NOMO-1 (cell line): ENCODE measurements at regions not wholly inside any gene's neighbourhood (a gene's known extent, or its start where the extent isn't known, plus 50 kb on each side); places are given as distances from the start of the nearest gene placed in this dataset.
"Not testable (repeated sequence)": the region's sequence is repeated elsewhere in the genome, so short reads cannot be mapped to it uniquely, and the experiment has no call there.

Source experiments
- DNase-seq, 2 experiments: peaks; one replicate each; lab custom pipeline; 2025; ENCODE audit not compliant: unreplicated experiment in 2 of 2; lab: John Stamatoyannopoulos, UW

DNA sequence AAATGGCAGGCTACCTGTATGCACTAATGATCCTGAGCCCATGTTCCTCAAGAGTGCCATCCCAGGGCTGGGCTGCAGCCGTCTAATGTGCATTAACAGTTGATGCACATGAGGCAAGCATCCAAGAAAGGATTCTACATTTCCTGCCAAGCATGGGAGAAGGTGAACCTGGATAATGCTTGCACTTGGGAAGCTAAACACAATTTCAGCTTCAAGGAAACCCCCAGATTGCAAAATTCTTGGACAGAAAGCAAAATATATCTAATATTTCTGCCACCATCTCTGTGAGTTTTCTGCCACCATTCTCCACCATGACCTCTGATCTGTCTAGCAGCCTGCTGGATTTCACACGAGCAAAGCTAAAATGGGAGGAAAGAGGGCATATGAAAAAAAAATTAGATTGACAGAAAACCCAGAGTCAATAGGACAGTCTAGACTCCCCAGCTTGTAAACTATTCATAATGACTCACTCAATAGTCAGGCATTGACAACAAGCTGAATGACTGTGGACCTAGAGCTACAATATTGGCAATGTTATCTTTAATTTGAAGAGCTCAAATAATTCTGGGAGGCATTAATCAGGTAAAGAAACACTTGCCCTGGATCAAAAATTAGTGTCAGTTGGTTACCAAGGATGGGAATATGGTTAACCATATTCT, 91.9 kb upstream of the BCL2L14 start:
- no peak for DNase-seq

DNA sequence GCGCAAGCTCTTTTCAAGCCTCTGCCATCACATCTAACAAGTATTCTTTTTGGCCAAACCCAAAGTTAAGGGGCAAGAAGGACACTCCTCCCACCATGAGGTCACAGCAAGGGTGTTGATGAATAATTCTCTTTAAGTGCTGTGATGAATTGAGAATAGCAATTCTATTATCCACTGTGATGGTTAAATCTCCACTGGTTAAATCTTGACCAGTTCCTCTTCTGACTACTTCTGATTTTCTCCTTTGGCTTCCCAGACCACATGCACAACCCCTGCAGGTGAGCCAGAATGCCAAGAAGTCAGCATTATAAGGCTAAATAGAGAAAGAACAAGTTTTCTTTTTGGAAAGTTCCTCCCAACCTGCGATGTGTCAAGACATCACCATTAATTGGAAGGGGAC, 90.6 kb upstream of the BCL2L14 start:
- DNase-seq, result no peak

DNA sequence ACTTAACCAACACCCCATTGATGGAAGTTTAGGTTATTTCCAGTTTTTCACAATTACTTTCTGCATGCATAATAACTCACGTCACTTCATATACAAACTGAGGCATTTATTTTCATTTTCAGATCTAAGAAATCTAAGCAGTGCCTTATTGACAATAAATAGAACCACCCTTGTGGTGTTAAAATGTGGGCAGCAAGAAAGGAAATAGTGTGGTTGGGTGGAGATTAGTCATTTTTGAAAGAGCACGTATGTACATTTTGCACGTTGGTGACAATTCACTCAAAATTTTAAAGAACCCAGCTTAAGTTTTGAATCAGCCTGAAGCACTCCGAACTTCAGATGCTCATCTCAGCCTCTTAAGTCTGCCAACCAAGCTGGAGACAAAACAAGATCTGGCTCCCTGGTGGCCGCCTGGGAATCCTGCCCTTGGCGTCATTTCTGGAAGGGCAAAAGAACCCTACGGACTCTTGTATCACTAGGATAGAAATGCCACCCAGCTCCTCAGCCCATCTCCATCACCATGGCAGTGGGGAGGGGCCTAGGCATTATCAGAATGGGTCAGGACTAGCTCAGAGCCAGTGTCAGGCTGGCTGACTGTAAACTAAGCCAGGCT, 89.5 kb upstream of the BCL2L14 start:
- peak; percentile 4 to 37 for DNase-seq

DNA sequence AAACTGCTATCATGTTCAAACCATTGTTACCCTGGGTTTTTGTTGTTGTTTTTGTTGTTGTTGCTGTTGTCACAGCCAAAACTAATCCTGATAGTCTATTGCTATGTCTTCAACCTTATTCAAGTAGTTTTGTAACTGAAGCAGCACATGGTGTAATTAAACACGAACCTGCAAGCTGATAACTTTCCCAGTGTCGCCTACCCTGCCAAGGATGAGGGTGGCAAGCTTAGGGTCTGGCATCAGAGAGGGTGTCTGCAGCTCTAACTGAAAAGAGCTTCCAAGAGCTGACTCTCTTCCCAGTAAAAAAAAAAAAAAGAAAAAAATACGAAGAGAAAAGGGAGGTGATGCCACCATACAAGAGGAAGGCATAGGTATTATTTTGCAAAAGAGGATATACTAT, 86.3 kb upstream of the BCL2L14 start:
- DNase-seq, result no peak

DNA sequence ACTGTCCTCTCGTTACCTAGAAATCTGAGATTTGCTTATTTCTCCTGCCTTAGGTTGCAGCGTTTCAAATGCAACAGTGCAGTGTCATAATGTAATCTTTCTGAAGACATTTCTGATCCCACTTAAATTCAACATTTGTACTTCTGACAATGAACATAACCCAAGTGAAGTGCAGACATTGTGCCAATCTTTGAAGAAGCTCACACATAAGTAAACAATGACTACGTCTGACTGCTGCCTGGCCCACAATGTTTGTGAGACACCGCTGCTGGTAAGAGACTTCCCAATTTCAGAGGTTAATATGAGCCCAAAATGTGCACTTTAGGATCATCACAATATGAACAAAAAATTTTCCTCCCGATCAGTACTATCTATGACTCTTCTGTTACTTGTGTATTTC, 84.6 kb upstream of the BCL2L14 start:
- DNase-seq, result no peak

DNA sequence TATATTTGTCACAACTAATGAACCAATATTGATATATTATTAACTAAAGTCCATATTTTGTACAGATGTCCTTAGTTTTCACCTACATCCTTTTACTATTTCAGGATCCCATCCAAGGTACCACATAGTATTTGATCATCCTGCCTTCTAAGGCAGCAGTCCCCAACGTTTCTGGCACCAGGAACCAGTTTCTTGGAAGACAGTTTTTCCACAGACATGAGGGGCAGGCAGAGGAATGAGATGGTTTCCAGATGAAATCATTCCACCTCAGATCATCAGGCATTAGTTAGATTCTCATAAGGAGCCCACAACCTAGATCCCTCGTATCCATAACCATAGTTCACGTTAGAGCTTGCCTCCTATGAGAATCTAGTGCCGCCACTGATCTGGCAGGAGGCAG, 82.8 kb upstream of the BCL2L14 start:
- no peak for DNase-seq

DNA sequence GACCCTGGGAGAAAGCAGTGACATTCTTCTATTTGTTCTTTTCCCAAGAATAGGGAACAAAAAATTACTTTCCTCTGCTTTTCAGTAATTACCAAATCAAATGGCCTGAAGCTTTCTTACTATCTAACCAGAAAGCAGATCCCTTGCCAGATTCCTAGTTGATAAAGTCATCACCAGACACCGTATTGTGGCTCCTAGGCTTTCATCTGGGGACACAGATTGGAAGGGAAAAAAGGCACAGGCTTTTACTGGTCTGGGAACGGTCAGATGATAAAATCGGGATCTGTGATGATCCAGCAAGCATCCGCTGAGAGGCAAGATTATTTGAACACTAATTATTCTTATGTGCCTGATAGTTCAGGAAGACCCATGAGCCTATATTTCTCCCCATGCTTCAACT, 79.1 kb upstream of the BCL2L14 start:
- DNase-seq, result no peak

DNA sequence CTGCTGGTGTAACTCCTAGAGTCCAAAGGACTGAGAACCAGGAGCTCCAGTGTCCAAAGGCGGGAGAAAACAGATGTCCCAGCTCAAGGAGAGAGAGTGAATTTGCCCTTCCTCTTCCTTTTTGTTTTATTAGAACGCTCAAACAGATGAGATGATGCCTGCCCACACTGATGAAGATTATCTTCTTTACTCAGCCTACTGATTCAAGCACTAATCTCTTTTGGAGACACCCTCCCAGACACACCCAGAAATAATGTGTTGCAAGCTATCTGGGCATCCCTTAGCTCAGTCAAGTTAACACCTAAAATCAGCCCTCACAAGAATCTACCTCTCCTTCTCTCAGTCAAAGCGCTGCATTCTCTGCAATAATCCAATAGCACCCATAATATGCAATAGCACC, 78.2 kb upstream of the BCL2L14 start:
- DNase-seq, result no peak

DNA sequence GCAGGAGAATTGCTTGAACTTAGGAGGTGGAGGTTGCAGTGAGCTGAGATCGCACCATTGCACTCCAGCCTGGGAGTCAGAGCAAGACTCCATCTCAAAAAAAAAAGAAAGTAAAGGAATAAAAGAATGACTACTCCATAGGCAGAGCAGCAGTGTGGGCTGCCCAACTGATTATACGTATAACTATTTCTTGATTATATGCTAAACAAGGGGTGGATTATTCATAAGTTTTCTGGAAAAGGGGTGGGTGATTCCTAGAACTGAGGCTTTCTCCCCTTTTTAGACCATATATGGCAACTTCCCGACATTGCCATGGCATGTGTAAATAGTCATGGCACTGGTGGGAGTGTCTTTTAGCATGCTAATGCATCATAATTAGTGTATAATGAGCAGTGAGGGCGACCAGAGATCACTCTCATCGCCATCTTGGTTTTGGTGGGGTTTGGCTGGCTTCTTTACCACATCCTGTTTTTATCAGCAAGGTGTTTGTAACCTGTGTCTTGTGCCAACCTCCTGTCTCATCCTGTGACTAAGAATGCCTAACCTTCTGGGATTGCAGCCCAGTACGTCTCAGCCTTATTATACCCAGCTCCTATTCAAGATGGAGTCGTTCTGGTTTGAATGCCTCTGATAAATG, 72.3 kb upstream of the BCL2L14 start:
- DNase-seq, result not testable (repeated sequence)

DNA sequence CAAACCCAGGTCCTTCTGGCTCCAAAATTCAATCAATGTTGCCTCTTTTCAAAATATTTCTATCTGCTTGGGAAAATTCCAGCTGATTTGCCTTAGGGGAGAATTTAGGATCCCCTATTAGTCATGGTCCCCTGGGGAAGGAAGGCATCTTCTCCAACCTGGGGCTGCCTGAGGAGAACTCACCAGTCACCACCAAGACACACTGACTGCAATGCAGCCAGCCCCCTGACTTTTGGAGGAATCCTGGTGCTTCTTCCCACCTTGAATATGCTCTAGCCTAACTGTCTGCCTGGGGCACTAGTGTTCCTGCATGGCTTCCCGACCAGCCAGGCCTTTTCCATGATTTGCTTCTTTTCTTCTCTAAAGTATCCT, 71.8 kb upstream of the BCL2L14 start:
- no peak for DNase-seq

DNA sequence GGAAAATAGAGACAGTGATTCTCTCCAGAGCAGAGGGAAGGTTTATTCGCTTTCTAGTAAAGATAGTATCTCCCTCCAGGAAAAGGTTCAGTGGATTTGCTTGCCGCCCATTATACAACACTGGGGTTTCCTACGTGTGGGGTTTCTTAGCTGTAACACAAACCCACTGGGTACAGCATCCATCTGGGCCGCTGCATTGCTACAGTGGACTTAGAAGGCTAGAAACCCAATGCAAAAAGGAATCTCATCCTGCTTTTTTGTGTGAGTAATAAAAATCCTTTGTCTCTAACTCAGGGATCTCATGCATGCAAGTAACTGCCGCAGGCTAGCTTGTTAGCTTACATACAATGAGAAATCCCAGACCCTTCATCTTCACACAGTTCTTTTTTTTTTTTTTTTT, 67.1 kb upstream of the BCL2L14 start:
- DNase-seq, result no peak

DNA sequence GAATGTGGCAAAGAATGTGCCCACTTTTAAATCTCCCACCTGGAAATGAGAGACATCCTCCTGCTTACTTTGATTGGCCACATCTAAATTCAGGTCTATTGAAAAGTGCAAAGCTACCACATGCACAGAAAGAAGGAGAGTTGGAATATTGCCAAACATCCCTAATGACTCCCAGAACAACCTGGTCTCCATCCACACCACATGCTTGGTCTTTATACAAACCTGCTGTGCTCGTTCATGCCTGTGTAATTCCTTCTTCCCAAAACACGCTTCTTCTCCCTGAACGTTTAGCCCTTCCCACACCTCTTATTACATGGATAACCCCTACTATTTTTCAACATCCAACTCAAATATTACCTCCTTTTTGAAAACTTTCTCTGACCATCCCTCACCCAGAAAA, 66.2 kb upstream of the BCL2L14 start:
- DNase-seq, result no peak

DNA sequence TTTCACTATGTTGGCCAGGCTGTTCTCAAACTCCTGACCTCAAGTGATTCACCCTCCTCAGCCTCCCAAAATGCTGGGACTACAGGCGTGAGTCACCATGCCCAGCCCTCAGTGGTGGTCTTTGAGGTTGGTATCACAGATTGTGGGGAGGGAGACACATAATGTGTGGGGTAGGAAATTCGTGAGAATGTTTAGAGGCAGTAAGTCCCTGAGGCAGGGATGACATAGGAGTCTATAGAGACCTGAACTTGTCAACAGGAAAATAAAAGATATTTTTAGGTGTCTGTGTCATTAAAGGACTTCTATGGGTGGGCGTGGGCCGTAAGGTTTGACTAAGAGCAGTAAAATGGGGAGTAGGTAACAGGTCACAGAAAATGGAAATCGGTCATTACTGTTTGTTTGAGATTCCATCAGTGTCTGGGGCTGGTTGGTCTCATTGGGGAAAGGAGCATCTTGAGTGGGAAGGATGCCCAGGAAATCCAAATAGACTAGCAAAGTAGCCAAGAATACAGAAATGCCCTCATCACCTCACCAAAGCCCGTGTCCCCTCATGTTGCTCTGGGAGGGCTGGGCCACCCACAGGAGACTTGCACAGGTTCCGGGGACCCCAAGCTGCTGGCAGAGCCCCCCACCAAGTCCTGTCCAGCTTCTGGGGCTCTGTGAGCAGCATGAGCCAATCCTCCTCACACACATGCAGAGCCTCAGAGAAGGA, 63.6 kb upstream of the BCL2L14 start:
- no peak for DNase-seq

DNA sequence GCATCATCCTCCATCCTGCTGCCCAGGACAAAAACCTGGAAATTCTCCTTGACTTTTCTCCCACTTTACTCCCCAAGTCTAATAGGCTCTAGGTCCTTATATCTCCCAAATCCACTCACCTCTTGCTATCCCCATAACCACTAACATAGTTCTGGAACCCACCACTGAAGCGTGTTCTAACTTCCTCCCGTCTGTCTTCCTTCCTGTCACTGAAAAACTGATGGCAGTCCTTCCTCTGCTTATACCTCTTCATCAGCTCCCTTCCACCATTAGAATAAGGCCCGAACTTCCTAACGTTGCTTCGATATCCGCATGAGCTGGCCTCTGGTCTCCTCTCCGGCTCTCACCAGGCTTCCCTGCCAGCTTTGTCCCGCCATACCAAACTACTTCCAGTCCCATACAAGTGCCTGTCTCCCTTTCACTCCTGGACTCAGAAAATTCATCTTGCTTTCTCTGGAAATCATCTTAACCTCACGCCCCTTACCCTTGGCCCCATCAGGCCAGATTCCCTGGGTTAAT, 63.0 kb upstream of the BCL2L14 start:
- no peak for DNase-seq

DNA sequence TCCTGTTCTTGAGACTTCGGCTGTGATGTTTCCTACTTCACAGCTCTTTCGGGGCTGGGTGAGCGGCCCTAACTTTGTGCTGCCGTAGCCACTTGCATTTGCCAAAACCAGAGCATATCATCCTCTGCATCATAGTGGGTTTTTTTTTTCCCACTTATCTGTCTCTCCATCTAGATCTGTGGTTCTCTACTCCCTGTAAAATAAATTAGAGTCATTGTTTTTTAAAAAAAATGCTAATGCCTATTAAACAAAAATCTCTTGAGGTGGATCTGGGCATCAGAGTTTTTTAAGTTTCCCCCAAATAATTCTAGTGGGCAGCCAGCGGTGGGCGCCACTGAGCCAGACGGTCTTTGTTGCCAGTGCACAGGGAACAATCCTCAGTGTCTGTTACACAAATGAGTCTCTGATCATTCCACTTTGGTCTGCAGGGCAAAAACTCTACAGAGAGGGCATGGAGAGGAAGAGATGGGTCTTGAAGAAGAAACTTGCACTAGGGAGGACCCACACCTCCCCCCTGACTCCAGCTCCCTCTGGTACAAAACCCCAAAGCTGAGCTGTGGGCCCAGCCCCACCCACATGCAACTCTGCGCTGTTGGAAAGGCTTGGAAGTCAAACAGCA, 62.4 kb upstream of the BCL2L14 start:
- DNase-seq, result no peak

DNA sequence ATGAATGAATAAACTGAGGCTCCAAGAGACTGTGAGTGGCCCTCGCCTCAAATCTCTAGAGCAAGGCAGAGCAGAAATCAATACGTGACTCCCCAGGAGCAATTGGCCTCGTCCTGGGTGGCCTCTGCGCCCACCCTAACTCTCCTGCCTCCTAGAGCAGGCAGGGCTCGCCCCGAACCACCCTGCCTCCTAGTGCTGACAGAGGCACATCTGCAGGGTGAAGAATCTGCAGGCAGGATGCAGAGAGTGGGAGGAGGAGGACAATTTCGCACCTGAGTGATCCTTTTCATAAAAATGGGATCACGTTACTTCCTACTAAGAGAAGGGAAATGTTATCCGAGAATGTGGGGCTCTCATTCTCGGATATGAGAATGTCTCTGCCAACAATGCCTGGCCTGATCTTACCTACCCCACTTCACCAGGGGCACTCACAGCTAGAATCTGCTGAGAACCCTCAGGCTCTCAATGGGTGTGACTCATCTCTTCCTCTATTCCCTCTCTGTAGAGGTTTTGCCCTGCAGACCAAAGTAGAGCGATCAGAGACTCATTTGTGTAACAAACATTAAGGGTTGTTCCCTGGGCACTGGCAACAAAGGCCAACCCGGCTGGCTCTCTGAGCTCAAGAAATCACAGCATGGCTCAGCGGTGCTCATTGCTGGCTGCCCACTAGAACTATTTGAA, 61.7 kb upstream of the BCL2L14 start:
- DNase-seq, result peak; percentile 76 to 87

DNA sequence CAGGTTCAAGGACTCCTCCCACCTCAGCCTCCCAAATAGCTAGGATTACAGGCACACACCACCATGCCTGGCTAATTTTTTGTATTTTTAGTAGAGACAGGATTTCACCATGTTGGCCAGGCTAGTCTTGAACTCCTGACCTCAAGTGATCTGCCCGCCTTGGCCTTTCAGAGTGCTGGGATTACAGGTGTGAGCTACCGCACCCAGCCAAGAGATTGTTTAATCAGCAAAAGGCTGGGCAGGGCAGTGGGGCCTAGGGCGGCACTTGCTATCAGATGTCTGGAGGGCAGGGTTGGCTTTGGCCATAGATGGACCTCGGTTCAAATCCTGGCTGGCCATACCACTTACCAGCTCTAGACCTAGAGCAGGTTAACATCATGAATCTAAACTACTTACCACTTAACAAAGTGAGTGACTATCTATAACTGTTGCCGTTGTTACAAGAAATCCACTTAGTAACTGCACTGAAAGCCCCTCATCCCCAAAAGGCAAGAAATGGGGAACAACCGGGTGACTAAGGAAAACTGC, 60.9 kb upstream of the BCL2L14 start:
- DNase-seq, result not testable (repeated sequence)

DNA sequence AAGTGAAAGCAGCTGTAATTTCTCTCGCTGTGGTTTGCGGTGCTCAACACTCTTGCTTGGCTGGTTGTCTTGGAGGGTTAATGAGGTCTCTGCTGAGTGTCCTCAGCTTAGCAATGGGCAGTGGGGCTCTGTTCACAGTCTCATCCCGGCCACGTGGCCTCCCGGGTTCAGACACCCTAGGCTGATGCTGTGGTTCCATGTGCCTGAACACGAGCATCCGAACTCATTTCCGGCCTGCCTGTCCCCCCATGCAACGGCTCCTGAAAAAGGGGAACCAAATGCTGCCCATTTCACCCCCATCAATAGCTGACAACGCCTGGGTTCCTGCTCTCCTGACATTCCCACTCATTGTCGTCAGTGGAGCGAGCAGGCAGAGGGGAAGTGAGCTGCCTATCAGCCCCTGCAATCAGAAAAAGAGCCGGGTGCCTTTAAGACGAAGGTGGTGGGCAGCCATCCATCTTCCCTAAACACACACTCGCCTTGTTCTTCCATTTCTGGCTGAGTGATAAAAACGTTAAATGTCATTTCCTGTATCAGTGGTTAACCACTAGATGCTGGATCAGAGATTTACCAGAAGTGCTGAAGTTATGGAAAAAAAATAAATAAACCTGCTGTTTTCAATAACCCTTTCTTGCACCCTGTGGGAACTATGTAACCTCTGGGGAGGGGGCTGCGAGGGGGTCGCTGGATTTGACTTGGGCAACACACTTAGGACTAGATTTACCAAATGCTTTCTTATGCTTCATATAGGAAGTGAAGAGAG, 60.3 kb upstream of the BCL2L14 start:
- peak; percentile 96 to 98 for DNase-seq

DNA sequence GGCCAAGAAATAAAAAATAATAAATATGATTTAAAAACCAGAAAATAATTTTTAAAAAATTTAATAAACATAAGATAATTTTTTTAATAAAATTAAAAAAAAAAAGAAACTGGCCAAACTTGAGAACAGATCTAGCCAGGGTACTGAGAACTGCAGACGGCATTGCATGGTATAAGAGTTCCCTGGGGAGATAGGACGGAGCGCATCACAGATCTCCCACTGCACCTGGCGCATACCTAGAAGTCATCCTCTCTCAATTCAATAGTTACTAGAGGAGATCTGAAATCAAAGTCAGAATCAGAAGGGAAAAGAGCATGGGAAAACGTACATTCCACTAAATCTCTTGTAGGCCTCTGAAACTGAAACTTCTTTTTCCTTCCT, 58.9 kb upstream of the BCL2L14 start:
- no peak for DNase-seq
